Testis (tissue), 2 donors: ENCODE measurements at regions not wholly inside any gene's neighbourhood (a gene's known extent, or its start where the extent isn't known, plus 50 kb on each side); places are given as distances from the start of the nearest gene placed in this dataset.

Source experiments
- DNase-seq: peaks from one replicate; pipeline ENCODE4 v3.0.0-alpha.2; 2019
- H3K27ac ChIP-seq, 2 donors: fragments of 200-600 bp; sonication (generic); one replicate each; pipeline ENCODE4 v1.5.1; 2019
- H3K27me3 ChIP-seq: fragments of 200-600 bp; sonication (generic); one replicate; pipeline ENCODE4 v1.5.1; 2019
- H3K36me3 ChIP-seq: fragments of 200-600 bp; sonication (generic); one replicate; pipeline ENCODE4 v1.5.1; 2017; ENCODE audit warnings: low read depth; ENCODE audit errors: missing control alignments
- H3K4me1 ChIP-seq: fragments of 200-600 bp; sonication (generic); one replicate; pipeline ENCODE4 v1.5.1; 2019
- H3K4me3 ChIP-seq, 2 donors: fragments of 200-600 bp; sonication (generic); one replicate each; pipeline ENCODE4 v1.5.1; 2017 to 2019
- H3K9me3 ChIP-seq: fragments of 200-600 bp; sonication (generic); one replicate; pipeline ENCODE4 v1.5.1; 2017
- CTCF ChIP-seq, 3 experiments: fragments of 450-650 bp in 2 of 3; fragments of 200-600 bp in 1 of 3; sonication (generic) in 1 of 3; IDR thresholded peaks; one replicate each; pipeline ENCODE4 v1.5.1; 2016 to 2019; ENCODE audit warnings: antibody characterized with exemption in 3 of 3, mild to moderate bottlenecking in 2 of 3, moderate library complexity in 1 of 3
- POLR2A ChIP-seq: fragments of 450-650 bp; IDR thresholded peaks from one replicate; pipeline ENCODE4 v1.6.1; 2017; ENCODE audit warnings: antibody characterized with exemption, mild to moderate bottlenecking, moderate library complexity
- WGBS, 2 donors: methylation state at CpG; one replicate each; pipeline ENCODE4 v1.1.5; 2018; 5-methylcytosine and 5-hydroxymethylcytosine counted together
- intact Hi-C: fragments of 100-400 bp; cut with DNase I; formaldehyde crosslinking; loops from one replicate; pipeline ENCODE4 v1.15.1; 2023; ENCODE audit warnings: low total_unique reads

- 91 to 93% methylated on average over 2 of the region's 2 CpGs for WGBS, 2 donors
- intact Hi-C loops, result no loop called here
These were observed 1613.8 kb downstream of the MAT2B start for GRCh38 chr5:165119175-165119574.

GRCh38 chr5:165126598-165126997, 1621.2 kb downstream of the MAT2B start:
- Histone ChIP-seq H3K4me1 (no peaks in the 10 kb centered on the region), H3K27ac (no peak overlapping the region), H3K9me3 (no peaks in the 10 kb centered on the region), H3K36me3 (no peaks in the 10 kb centered on the region), H3K4me3 (no peak overlapping the region), H3K27me3 (no peaks in the 10 kb centered on the region)
- TF ChIP-seq CTCF (IDR thresholded peaks at IDR 0.05) (no peak), POLR2A (no peak)
- WGBS, 2 donors, result 49 to 53% methylated on average over 3 of the region's 3 CpGs
- intact Hi-C loops, result no loop called here
- no peak for DNase-seq

More at GRCh38 chr5:165119175-165119574, 1613.8 kb downstream of the MAT2B start:
- Histone ChIP-seq H3K4me1 (no peaks in the 10 kb centered on the region), H3K9me3 (no peaks in the 10 kb centered on the region), H3K36me3 (no peaks in the 10 kb centered on the region), H3K27me3 (no peaks in the 10 kb centered on the region), H3K4me3 (no peak overlapping the region), H3K27ac (no peak overlapping the region)
- no peak for DNase-seq
- no peak for TF ChIP-seq POLR2A
- TF ChIP-seq CTCF (IDR thresholded peaks at IDR 0.05), result no peak

- 16 to 41% methylated on average over 2 of the region's 2 CpGs for WGBS, 2 donors
- DNase-seq, result no peak
- Histone ChIP-seq H3K36me3 (no peaks in the 10 kb centered on the region), H3K9me3 (no peaks in the 10 kb centered on the region), H3K27me3 (no peaks in the 10 kb centered on the region), H3K4me1 (no peaks in the 10 kb centered on the region), H3K4me3 (no peak overlapping the region), H3K27ac (no peak overlapping the region)
- TF ChIP-seq POLR2A (no peak), CTCF (IDR thresholded peaks at IDR 0.05) (no peak)
- intact Hi-C loops, result no loop called here
These were observed 1622.5 kb downstream of the MAT2B start for GRCh38 chr5:165127941-165128340.

GRCh38 chr5:165130656-165131055, 1625.2 kb downstream of the MAT2B start:
- no peaks in the 10 kb centered on the region for H3K36me3 ChIP-seq
- no peak overlapping the region for H3K4me3 ChIP-seq
- no peaks in the 10 kb centered on the region for H3K27me3 ChIP-seq
- no peaks in the 10 kb centered on the region for H3K9me3 ChIP-seq
- no peak for DNase-seq
- intact Hi-C loops, result no loop called here
- WGBS, 2 donors, result 72 to 78% methylated on average over 4 of the region's 4 CpGs
- TF ChIP-seq CTCF (IDR thresholded peaks at IDR 0.05) (no peak), POLR2A (no peak)
- H3K27ac ChIP-seq, result no peak overlapping the region
- H3K4me1 ChIP-seq, result no peaks in the 10 kb centered on the region

GRCh38 chr5:165134155-165134554, 1628.7 kb downstream of the MAT2B start:
- intact Hi-C loops, result no loop called here
- TF ChIP-seq POLR2A (no peak), CTCF (IDR thresholded peaks at IDR 0.05) (no peak)
- no peaks in the 10 kb centered on the region for H3K27me3 ChIP-seq
- 63 to 71% methylated on average over 6 of the region's 6 CpGs for WGBS, 2 donors
- no peaks in the 10 kb centered on the region for H3K36me3 ChIP-seq
- H3K27ac ChIP-seq, result no peak overlapping the region
- no peak for DNase-seq
- H3K4me3 ChIP-seq, result no peak overlapping the region
- no peaks in the 10 kb centered on the region for H3K9me3 ChIP-seq
- no peaks in the 10 kb centered on the region for H3K4me1 ChIP-seq
